Fibroblast of lung (primary cell): ENCODE measurements at regions not wholly inside any gene's neighbourhood (a gene's known extent, or its start where the extent isn't known, plus 50 kb on each side); places are given as distances from the start of the nearest gene placed in this dataset.

ENCODE experiments used
- DNase-seq, 2 donors: peaks; one replicate each; pipeline versions ENCODE4 v3.0.0 to v3.0.0-alpha.2; 2010; ENCODE audit warnings: low read depth in 2 of 2
- H2AFZ ChIP-seq: 2 replicates; pipeline ENCODE4 v1.5.1; 2012; ENCODE audit warnings: low read length, control low read depth, inconsistent platforms
- H3K27ac ChIP-seq: 2 replicates; pipeline ENCODE4 v1.5.1; 2011; ENCODE audit warnings: low read length, control low read depth; ENCODE audit not compliant: insufficient read depth
- H3K27me3 ChIP-seq: 2 replicates; pipeline ENCODE4 v1.5.1; 2011; ENCODE audit warnings: mild to moderate bottlenecking, low read length; ENCODE audit not compliant: control insufficient read depth, insufficient read depth
- H3K36me3 ChIP-seq: 2 replicates; pipeline ENCODE4 v1.5.1; 2011; ENCODE audit warnings: low read length; ENCODE audit not compliant: control insufficient read depth, insufficient read depth
- H3K4me1 ChIP-seq: 2 replicates; pipeline ENCODE4 v1.5.1; 2011; ENCODE audit warnings: low read length; ENCODE audit not compliant: control insufficient read depth, insufficient read depth; ENCODE audit errors: extremely low read depth
- H3K4me2 ChIP-seq: 2 replicates; pipeline ENCODE4 v1.5.1; 2011; ENCODE audit warnings: low read length, control low read depth; ENCODE audit not compliant: insufficient read depth; ENCODE audit errors: extremely low read depth
- H3K4me3 ChIP-seq, 4 experiments: fragments of 200-600 bp in 1 of 4; sonication (generic) in 1 of 4; replicated peaks in 1 of 4; 2 replicates each; pipeline ENCODE4 v1.5.1; 2011 to 2016; ENCODE audit warnings: low read length in 4 of 4, low read depth in 3 of 4, mild to moderate bottlenecking in 3 of 4, control low read depth in 2 of 4, inconsistent platforms in 1 of 4, mixed read lengths in 1 of 4; ENCODE audit not compliant: insufficient read depth in 1 of 4; ENCODE audit errors: control extremely low read depth in 1 of 4
- H3K79me2 ChIP-seq: 2 replicates; pipeline ENCODE4 v1.5.1; 2012; ENCODE audit warnings: mild to moderate bottlenecking, low read length, inconsistent platforms; ENCODE audit not compliant: control insufficient read depth, insufficient read depth
- H3K9ac ChIP-seq: 2 replicates; pipeline ENCODE4 v1.5.1; 2011; ENCODE audit warnings: mild to moderate bottlenecking, low read length, control low read depth; ENCODE audit not compliant: insufficient read depth
- H3K9me3 ChIP-seq: 2 replicates; pipeline ENCODE4 v1.5.1; 2012; ENCODE audit warnings: low read depth, low read length; ENCODE audit not compliant: control insufficient read depth, insufficient read depth
- H4K20me1 ChIP-seq: 2 replicates; pipeline ENCODE4 v1.5.1; 2011; ENCODE audit warnings: low read length; ENCODE audit not compliant: control insufficient read depth, insufficient read depth; ENCODE audit errors: extremely low read depth
- EZH2 ChIP-seq: IDR thresholded peaks from 2 replicates; pipeline ENCODE4 v1.5.1; 2012; ENCODE audit warnings: low read length, control low read depth, mild to moderate bottlenecking; ENCODE audit errors: missing control alignments
- TF ChIP-seq, protein P1 (sequence below), 2 donors: IDR thresholded peaks in 1 of 2; conservative IDR thresholded peaks in 1 of 2; 1 replicate in 1 of 2; 2 replicates in 1 of 2; pipeline ENCODE4 v1.5.1; 2011 to 2012; ENCODE audit warnings: low read length in 2 of 2, control low read depth in 1 of 2, inconsistent platforms in 1 of 2, low read depth in 1 of 2, mild to moderate bottlenecking in 1 of 2

- no peak for TF ChIP-seq EZH2
- no peaks in the 10 kb centered on the region for H4K20me1 ChIP-seq
- no peak overlapping the region for H3K4me3 ChIP-seq
- H3K36me3 ChIP-seq, result no peaks in the 10 kb centered on the region
- no peak overlapping the region for H3K27ac ChIP-seq
- DNase-seq, result peak in 1 of 2 donors; percentile 24
- no peaks in the 10 kb centered on the region for H3K27me3 ChIP-seq
- no peak overlapping the region for H3K4me2 ChIP-seq
- H2AFZ ChIP-seq, result no peak overlapping the region
- no peaks in the 10 kb centered on the region for H3K79me2 ChIP-seq
- no peak overlapping the region for H3K9ac ChIP-seq
- H3K4me1 ChIP-seq, result no peaks in the 10 kb centered on the region
- H3K9me3 ChIP-seq, result no peaks in the 10 kb centered on the region
These were observed 270.7 kb upstream of the SOX9 start for GRCh38 chr17:71849783-71850768.

- no peak overlapping the region for H3K4me2 ChIP-seq
- TF ChIP-seq, protein P1, sequence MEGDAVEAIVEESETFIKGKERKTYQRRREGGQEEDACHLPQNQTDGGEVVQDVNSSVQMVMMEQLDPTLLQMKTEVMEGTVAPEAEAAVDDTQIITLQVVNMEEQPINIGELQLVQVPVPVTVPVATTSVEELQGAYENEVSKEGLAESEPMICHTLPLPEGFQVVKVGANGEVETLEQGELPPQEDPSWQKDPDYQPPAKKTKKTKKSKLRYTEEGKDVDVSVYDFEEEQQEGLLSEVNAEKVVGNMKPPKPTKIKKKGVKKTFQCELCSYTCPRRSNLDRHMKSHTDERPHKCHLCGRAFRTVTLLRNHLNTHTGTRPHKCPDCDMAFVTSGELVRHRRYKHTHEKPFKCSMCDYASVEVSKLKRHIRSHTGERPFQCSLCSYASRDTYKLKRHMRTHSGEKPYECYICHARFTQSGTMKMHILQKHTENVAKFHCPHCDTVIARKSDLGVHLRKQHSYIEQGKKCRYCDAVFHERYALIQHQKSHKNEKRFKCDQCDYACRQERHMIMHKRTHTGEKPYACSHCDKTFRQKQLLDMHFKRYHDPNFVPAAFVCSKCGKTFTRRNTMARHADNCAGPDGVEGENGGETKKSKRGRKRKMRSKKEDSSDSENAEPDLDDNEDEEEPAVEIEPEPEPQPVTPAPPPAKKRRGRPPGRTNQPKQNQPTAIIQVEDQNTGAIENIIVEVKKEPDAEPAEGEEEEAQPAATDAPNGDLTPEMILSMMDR (conservative IDR thresholded peaks at IDR 0.05 in 1 of 2, IDR thresholded peaks at IDR 0.05 in 1 of 2; ENCODE audit: low read depth in 1 of 2, low read length in 2 of 2), result no peak
- TF ChIP-seq EZH2, result no peak
- no peak overlapping the region for H3K27ac ChIP-seq
These were observed 270.0 kb upstream of the SOX9 start for GRCh38 chr17:71850812-71851211.

DNA sequence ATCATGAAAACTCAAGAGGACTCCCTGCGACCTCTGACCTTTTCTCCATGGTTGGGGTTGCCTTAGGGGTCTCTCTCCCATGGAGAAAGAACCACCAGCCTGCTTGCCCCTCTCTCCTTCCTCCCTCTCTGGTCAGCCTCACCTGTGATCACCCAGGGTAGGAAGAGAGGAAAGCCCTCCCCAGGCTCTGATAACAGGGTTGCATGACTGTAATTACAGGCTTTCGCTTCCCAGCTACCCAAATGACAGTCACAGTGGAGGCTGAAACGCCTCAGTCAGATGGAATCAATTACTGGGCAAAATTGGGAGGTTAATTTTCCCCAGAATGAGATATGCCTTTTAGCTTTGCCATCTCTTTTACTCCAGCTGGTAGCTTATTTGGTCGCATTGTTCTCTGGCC is 265.8 kb upstream of the SOX9 start:
- DNase-seq, result no peak
- Histone ChIP-seq H3K79me2 (no peaks in the 10 kb centered on the region), H3K36me3 (no peaks in the 10 kb centered on the region), H3K27me3 (no peaks in the 10 kb centered on the region), H2AFZ (no peak overlapping the region), H3K4me2 (no peak overlapping the region), H3K4me1 (no peaks in the 10 kb centered on the region), H3K4me3 (no peak overlapping the region), H3K9ac (no peak overlapping the region), H4K20me1 (no peaks in the 10 kb centered on the region), H3K9me3 (no peaks in the 10 kb centered on the region), H3K27ac (no peak overlapping the region)
- TF ChIP-seq EZH2, result no peak
- TF ChIP-seq, protein P1 (conservative IDR thresholded peaks at IDR 0.05 in 1 of 2, IDR thresholded peaks at IDR 0.05 in 1 of 2; ENCODE audit: low read depth in 1 of 2, low read length in 2 of 2), result no peak

More at GRCh38 chr17:71850812-71851211, 270.0 kb upstream of the SOX9 start:
- H3K36me3 ChIP-seq, result no peaks in the 10 kb centered on the region
- H3K4me1 ChIP-seq, result no peaks in the 10 kb centered on the region
- H3K27me3 ChIP-seq, result no peaks in the 10 kb centered on the region
- H3K9me3 ChIP-seq, result no peaks in the 10 kb centered on the region
- no peak overlapping the region for H3K9ac ChIP-seq
- no peaks in the 10 kb centered on the region for H3K79me2 ChIP-seq
- no peak overlapping the region for H3K4me3 ChIP-seq
- no peak overlapping the region for H2AFZ ChIP-seq
- DNase-seq, result no peak
- H4K20me1 ChIP-seq, result no peaks in the 10 kb centered on the region
